Transverse colon (tissue), 4 donors: ENCODE measurements at regions not wholly inside any gene's neighbourhood (a gene's known extent, or its start where the extent isn't known, plus 50 kb on each side); places are given as distances from the start of the nearest gene placed in this dataset.

Experiments used
- DNase-seq: peaks from one replicate; pipeline ENCODE4 v3.0.0-alpha.2; 2019
- H3K27ac ChIP-seq, 4 donors: fragments of 200-600 bp; sonication (generic); 2 replicates each; pipeline ENCODE4 v1.5.1; 2016 to 2018; ENCODE audit warnings: inconsistent platforms in 4 of 4
- H3K27me3 ChIP-seq: fragments of 200-600 bp; sonication (generic); 2 replicates; pipeline ENCODE4 v1.5.1; 2017; ENCODE audit warnings: inconsistent platforms
- H3K36me3 ChIP-seq, 4 donors: fragments of 200-600 bp; sonication (generic); 2 replicates each; pipeline ENCODE4 v1.5.1; 2017 to 2019; ENCODE audit warnings: inconsistent platforms in 4 of 4
- H3K4me1 ChIP-seq, 4 donors: fragments of 200-600 bp; sonication (generic); 2 replicates each; pipeline ENCODE4 v1.5.1; 2017 to 2020; ENCODE audit warnings: inconsistent platforms in 4 of 4
- H3K4me3 ChIP-seq, 4 donors: fragments of 200-600 bp; sonication (generic); 1 replicate in 1 of 4; 2 replicates in 3 of 4; pipeline versions ENCODE4 v1.5.1 to v1.6.1; 2017 to 2019; ENCODE audit warnings: inconsistent platforms in 4 of 4
- H3K9me3 ChIP-seq, 2 donors: fragments of 200-600 bp; sonication (generic); 2 replicates each; pipeline ENCODE4 v1.5.1; 2017 to 2019; ENCODE audit warnings: inconsistent platforms in 2 of 2
- EP300 ChIP-seq: sonication (generic); formaldehyde crosslinking; IDR thresholded peaks from one replicate; pipeline ENCODE4 v1.6.1; 2017; ENCODE audit warnings: antibody characterized with exemption, low read depth
- POLR2A ChIP-seq: fragments of 450-650 bp; IDR thresholded peaks from one replicate; pipeline ENCODE4 v1.6.1; 2016; ENCODE audit warnings: antibody characterized with exemption, mild to moderate bottlenecking, moderate library complexity
- POLR2AphosphoS5 ChIP-seq, 3 donors: sonication (generic); formaldehyde crosslinking; IDR thresholded peaks; one replicate each; pipeline ENCODE4 v1.6.1; 2016; ENCODE audit warnings: antibody characterized with exemption in 3 of 3
- WGBS, 2 donors: methylation state at CpG; one replicate each; pipeline ENCODE4 v1.1.5; 2018; ENCODE audit warnings: low coverage in 1 of 2; 5-methylcytosine and 5-hydroxymethylcytosine counted together
- in situ Hi-C, 4 donors: fragments of 200-750 bp; cut with MboI; loops; one replicate each; pipeline versions ENCODE4 v1.15.0 to v1.15.1; 2017; ENCODE audit warnings: low sequenced_read_pairs in 3 of 4, low pct_ligation_motif_present in 1 of 4, low pct_unique_long_range_greater_than_20kb in 1 of 4
- intact Hi-C: fragments of 100-400 bp; cut with DNase I; formaldehyde crosslinking; loops from one replicate; pipeline ENCODE4 v1.15.1; 2023; ENCODE audit warnings: low total_unique reads
- TF ChIP-seq, protein P1 (sequence below), 5 experiments: fragments of 200-600 bp in 3 of 5; fragments of 450-650 bp in 2 of 5; sonication (generic) in 3 of 5; IDR thresholded peaks; 1 replicate in 2 of 5; 2 replicates in 3 of 5; pipeline ENCODE4 v1.5.1; 2016 to 2017; ENCODE audit warnings: antibody characterized with exemption in 5 of 5, inconsistent platforms in 3 of 5, mild to moderate bottlenecking in 2 of 5, moderate library complexity in 1 of 5

DNA sequence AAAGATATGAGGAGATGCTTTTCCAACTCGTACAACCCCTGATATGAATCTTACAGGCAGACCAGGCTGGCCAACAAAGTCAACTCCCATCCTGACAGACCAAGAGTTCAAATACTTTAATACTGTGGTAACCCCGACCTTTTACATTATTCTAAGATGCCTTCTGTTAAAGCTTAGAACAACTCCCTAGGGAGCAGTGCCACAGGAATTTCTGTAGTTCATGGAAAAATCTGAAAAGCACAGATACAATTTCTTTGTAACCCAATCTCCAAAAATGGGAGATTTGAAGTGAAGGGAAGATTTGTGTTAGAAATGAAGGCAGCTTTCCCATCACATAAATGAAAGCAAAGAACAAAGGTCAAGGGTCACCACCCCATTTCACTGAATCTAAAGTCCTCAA, 151.3 kb upstream of the BEND6 start:
- Histone ChIP-seq H3K9me3 (no peaks in the 10 kb centered on the region), H3K27ac (no peak overlapping the region), H3K36me3 (no peaks in the 10 kb centered on the region), H3K4me1 (peaks cover 0 to 17% (median 0%) of the 10 kb centered on the region in 4 donors), H3K27me3 (no peaks in the 10 kb centered on the region), H3K4me3 (no peak overlapping the region)
- TF ChIP-seq POLR2A (no peak), POLR2AphosphoS5 (IDR thresholded peaks at IDR 0.05) (no peak), EP300 (no peak)
- TF ChIP-seq, protein P1, sequence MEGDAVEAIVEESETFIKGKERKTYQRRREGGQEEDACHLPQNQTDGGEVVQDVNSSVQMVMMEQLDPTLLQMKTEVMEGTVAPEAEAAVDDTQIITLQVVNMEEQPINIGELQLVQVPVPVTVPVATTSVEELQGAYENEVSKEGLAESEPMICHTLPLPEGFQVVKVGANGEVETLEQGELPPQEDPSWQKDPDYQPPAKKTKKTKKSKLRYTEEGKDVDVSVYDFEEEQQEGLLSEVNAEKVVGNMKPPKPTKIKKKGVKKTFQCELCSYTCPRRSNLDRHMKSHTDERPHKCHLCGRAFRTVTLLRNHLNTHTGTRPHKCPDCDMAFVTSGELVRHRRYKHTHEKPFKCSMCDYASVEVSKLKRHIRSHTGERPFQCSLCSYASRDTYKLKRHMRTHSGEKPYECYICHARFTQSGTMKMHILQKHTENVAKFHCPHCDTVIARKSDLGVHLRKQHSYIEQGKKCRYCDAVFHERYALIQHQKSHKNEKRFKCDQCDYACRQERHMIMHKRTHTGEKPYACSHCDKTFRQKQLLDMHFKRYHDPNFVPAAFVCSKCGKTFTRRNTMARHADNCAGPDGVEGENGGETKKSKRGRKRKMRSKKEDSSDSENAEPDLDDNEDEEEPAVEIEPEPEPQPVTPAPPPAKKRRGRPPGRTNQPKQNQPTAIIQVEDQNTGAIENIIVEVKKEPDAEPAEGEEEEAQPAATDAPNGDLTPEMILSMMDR (IDR thresholded peaks at IDR 0.05) = no peak
- in situ Hi-C loops = no loop called here
- intact Hi-C loops = no loop called here
- 63 to 71% methylated on average over 2 of the region's 2 CpGs for WGBS, 2 donors
- no peak for DNase-seq

- in situ Hi-C loops (no loop called here), intact Hi-C loops (no loop called here)
- Histone ChIP-seq H3K27me3 (no peaks in the 10 kb centered on the region), H3K9me3 (no peaks in the 10 kb centered on the region), H3K36me3 (no peaks in the 10 kb centered on the region), H3K4me3 (no peak overlapping the region), H3K4me1 (peaks cover 0 to 20% (median 0%) of the 10 kb centered on the region in 4 donors), H3K27ac (no peak overlapping the region)
- no peak for DNase-seq
- WGBS, 2 donors = 9 to 11% methylated on average over 2 of the region's 2 CpGs
- TF ChIP-seq, protein P1 (IDR thresholded peaks at IDR 0.05) = no peak
- TF ChIP-seq EP300 (no peak), POLR2AphosphoS5 (IDR thresholded peaks at IDR 0.05) (no peak), POLR2A (no peak)
Observed at GRCh38 chr6:56802584-56802983, 152.3 kb upstream of the BEND6 start.

GRCh38 chr6:56799989-56800388, 154.9 kb upstream of the BEND6 start:
- intact Hi-C loops = no loop called here
- Histone ChIP-seq H3K9me3 (no peaks in the 10 kb centered on the region), H3K27ac (no peak overlapping the region), H3K36me3 (no peaks in the 10 kb centered on the region), H3K4me1 (peaks cover 0 to 36% (median 0%) of the 10 kb centered on the region in 4 donors), H3K27me3 (no peaks in the 10 kb centered on the region), H3K4me3 (no peak overlapping the region)
- WGBS, 2 donors = 60 to 64% methylated on average over 3 of the region's 3 CpGs
- no peak for TF ChIP-seq POLR2A
- no peak for TF ChIP-seq EP300
- TF ChIP-seq, protein P1 (IDR thresholded peaks at IDR 0.05) = no peak
- no peak for TF ChIP-seq POLR2AphosphoS5 (IDR thresholded peaks at IDR 0.05)
- in situ Hi-C loops = no loop called here
- no peak for DNase-seq

DNA sequence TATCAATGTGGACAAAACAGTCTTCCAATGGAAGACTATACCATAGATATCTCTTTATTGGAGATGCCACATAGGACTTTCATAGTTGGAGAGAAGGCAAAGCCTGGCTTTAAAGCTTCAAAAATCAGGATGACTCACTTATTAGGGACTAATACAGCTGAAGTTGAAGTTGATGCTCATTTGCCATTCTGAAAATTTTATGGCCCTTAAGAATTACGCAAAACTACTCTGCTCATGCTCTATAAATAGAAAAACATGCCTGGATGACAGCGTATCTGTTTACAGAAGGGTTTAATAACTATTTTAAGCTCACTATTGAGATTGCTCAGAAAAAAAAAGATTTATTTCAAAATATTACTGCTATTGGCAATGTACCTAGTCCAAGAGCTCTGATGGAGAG, 155.5 kb upstream of the DST start:
- in situ Hi-C loops (no loop called here), intact Hi-C loops (no loop called here)
- TF ChIP-seq EP300 = no peak
- no peak for TF ChIP-seq POLR2AphosphoS5 (IDR thresholded peaks at IDR 0.05)
- TF ChIP-seq POLR2A = no peak
- TF ChIP-seq, protein P1 (IDR thresholded peaks at IDR 0.05) = no peak
- Histone ChIP-seq H3K4me3 (no peak overlapping the region), H3K4me1 (peaks cover 0 to 38% (median 0%) of the 10 kb centered on the region in 4 donors), H3K36me3 (no peaks in the 10 kb centered on the region), H3K27me3 (no peaks in the 10 kb centered on the region), H3K9me3 (no peaks in the 10 kb centered on the region), H3K27ac (no peak overlapping the region)
- no peak for DNase-seq
- 62% methylated on average over 2 of the region's 2 CpGs; no CpG with 5 or more reads in 1 of the 2 donors for WGBS, 2 donors
